K562 (cell line): ENCODE measurements at regions not wholly inside any gene's neighbourhood (a gene's known extent, or its start where the extent isn't known, plus 50 kb on each side); places are given as distances from the start of the nearest gene placed in this dataset.

ENCODE experiments used
- CEBPG ChIP-seq, 3 experiments: fragments of 200-800 bp in 1 of 3; sonication (Bioruptor generic) in 1 of 3; sonication (generic) in 1 of 3; formaldehyde crosslinking in 1 of 3; IDR thresholded peaks in 2 of 3; conservative IDR thresholded peaks in 1 of 3; 2 replicates each; pipeline versions ENCODE4 v1.6.1 to v1.8.0; 2016 to 2022; ENCODE audit warnings: missing compliant biosample characterization in 2 of 3, missing genetic modification characterization in 2 of 3, mild to moderate bottlenecking in 1 of 3, missing genetic modification reagents in 1 of 3
- CHD4 ChIP-seq: fragments of 200-600 bp; sonication (generic); IDR thresholded peaks from 3 replicates; pipeline ENCODE4 v1.6.1; 2012; ENCODE audit warnings: low read depth, mild to moderate bottlenecking, mixed read lengths, low read length, inconsistent platforms; ENCODE audit not compliant: insufficient read depth, insufficient replicate concordance, poor library complexity, severe bottlenecking
- HDAC8 ChIP-seq: fragments of 450-650 bp; IDR thresholded peaks from 2 replicates; pipeline ENCODE4 v1.6.1; 2016; ENCODE audit warnings: mild to moderate bottlenecking, missing genetic modification characterization, moderate library complexity, missing compliant biosample characterization
- KAT7 ChIP-seq: sonication (generic); formaldehyde crosslinking; IDR thresholded peaks from 2 replicates; pipeline ENCODE4 v1.8.0; 2022; ENCODE audit warnings: missing genetic modification reagents, mild to moderate bottlenecking, borderline replicate concordance
- OTX1 ChIP-seq: fragments of 450-650 bp; formaldehyde crosslinking; IDR thresholded peaks from 2 replicates; pipeline ENCODE4 v1.4.0; 2022; ENCODE audit warnings: mild to moderate bottlenecking
- RBM34 ChIP-seq: fragments of 200-400 bp; formaldehyde crosslinking; IDR thresholded peaks from 2 replicates; pipeline ENCODE4 v1.6.1; 2018; ENCODE audit warnings: low read length, borderline replicate concordance; ENCODE audit not compliant: insufficient read depth
- TAF15 ChIP-seq: fragments of 200-400 bp; formaldehyde crosslinking; IDR thresholded peaks from 2 replicates; pipeline ENCODE4 v1.6.1; 2017; ENCODE audit warnings: mild to moderate bottlenecking, low read depth, low read length, moderate library complexity
- ZBED1 ChIP-seq: IDR thresholded peaks from 2 replicates; pipeline ENCODE4 v1.6.1; 2014
- ZNF764 ChIP-seq: fragments of 250-450 bp; sonication (Bioruptor Pico); IDR thresholded peaks from 2 replicates; pipeline ENCODE4 v1.4.0; 2020; ENCODE audit warnings: low read depth, mild to moderate bottlenecking, moderate library complexity
- ZZZ3 ChIP-seq: fragments of 450-650 bp; IDR thresholded peaks from 2 replicates; pipeline ENCODE4 v1.6.1; 2016; ENCODE audit warnings: antibody characterized with exemption, mild to moderate bottlenecking, moderate library complexity
- TF ChIP-seq, protein P1 (sequence below): fragments of 250-450 bp; sonication (Bioruptor Pico); IDR thresholded peaks from 2 replicates; pipeline ENCODE4 v1.5.0; 2022; ENCODE audit warnings: mild to moderate bottlenecking
- TF ChIP-seq, protein P2 (sequence below): fragments of 450-650 bp; IDR thresholded peaks from 2 replicates; pipeline ENCODE4 v1.6.1; 2018; ENCODE audit warnings: mild to moderate bottlenecking, low read depth; ENCODE audit not compliant: partially characterized antibody

DNA sequence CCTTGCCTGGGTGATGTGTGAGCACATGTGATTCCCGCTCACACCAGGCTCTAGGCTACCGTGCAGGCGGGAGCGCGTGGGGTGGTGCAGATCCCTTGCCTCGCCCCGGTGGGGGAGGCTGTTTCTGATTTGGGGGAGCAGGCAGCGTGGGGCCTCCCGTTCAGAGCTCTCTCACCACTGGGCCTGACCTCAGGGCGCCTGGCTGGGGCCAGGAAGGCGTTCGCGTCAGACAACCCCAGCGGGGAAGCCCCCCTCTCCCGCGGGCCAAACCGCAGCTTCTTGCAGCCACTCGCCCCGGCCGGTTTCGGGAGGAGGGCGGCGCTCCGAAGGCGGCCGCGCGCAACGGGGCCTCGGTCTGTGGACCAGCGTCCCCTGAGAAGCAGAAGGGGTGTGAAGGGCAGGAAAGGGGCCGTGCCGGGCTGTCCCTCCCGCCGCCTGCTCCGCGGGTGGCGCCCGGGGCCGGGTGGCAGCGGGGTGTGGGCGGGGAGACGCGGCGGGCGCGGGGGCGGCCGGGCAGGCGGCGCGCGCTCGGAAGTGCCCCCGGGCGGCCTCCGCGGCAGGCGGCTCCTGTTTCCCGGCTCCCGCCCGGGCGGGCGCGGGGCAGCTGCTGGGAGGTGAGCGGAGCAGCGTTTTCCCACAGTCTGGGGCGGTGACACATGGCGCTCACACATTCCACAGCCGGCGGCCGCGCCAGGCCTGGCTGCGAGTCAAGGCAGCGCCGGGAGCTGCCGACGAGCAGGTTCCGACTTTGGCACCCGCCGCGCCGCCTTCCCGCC is 65.1 kb upstream of the HES1 start (continued):
- TF ChIP-seq, protein P1, sequence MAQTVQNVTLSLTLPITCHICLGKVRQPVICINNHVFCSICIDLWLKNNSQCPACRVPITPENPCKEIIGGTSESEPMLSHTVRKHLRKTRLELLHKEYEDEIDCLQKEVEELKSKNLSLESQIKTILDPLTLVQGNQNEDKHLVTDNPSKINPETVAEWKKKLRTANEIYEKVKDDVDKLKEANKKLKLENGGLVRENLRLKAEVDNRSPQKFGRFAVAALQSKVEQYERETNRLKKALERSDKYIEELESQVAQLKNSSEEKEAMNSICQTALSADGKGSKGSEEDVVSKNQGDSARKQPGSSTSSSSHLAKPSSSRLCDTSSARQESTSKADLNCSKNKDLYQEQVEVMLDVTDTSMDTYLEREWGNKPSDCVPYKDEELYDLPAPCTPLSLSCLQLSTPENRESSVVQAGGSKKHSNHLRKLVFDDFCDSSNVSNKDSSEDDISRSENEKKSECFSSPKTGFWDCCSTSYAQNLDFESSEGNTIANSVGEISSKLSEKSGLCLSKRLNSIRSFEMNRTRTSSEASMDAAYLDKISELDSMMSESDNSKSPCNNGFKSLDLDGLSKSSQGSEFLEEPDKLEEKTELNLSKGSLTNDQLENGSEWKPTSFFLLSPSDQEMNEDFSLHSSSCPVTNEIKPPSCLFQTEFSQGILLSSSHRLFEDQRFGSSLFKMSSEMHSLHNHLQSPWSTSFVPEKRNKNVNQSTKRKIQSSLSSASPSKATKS (CRISPR knock-in tag), result no peak
- TF ChIP-seq HDAC8 (peak; percentile 39; the same call in 1 of the 2 replicates), TAF15 (no peak), KAT7 (CRISPR knock-in tag) (no peak), CEBPG (CRISPR knock-in tag; IDR thresholded peaks at IDR 0.05) (peak; percentile 31; the same call in 1 of the 2 replicates), CEBPG (tag; conservative IDR thresholded peaks at IDR 0.05 in 1 of 2, IDR thresholded peaks at IDR 0.05 in 1 of 2) (no peak), ZZZ3 (no peak), OTX1 (CRISPR knock-in tag) (0 out of 2 replicates have a peak, but pooled peaks have one; percentile 13), ZNF764 (no peak), CHD4 (no peak), ZBED1 (no peak), RBM34 (no peak)
- TF ChIP-seq, protein P2, sequence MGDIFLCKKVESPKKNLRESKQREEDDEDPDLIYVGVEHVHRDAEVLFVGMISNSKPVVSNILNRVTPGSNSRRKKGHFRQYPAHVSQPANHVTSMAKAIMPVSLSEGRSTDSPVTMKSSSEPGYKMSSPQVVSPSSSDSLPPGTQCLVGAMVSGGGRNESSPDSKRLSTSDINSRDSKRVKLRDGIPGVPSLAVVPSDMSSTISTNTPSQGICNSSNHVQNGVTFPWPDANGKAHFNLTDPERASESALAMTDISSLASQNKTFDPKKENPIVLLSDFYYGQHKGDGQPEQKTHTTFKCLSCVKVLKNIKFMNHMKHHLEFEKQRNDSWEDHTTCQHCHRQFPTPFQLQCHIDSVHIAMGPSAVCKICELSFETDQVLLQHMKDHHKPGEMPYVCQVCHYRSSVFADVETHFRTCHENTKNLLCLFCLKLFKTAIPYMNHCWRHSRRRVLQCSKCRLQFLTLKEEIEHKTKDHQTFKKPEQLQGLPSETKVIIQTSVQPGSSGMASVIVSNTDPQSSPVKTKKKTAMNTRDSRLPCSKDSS, result no peak
